ENCODE measurements at regions not wholly inside any gene's neighbourhood (a gene's known extent, or its start where the extent isn't known, plus 50 kb on each side); places are given as distances from the start of the nearest gene placed in this dataset.
A peak's percentile ranks its signal among the peaks of the same experiment; 100 is the strongest.
"Not testable (repeated sequence)": the region's sequence is repeated elsewhere in the genome, so short reads cannot be mapped to it uniquely, and the experiment has no call there.

DNA sequence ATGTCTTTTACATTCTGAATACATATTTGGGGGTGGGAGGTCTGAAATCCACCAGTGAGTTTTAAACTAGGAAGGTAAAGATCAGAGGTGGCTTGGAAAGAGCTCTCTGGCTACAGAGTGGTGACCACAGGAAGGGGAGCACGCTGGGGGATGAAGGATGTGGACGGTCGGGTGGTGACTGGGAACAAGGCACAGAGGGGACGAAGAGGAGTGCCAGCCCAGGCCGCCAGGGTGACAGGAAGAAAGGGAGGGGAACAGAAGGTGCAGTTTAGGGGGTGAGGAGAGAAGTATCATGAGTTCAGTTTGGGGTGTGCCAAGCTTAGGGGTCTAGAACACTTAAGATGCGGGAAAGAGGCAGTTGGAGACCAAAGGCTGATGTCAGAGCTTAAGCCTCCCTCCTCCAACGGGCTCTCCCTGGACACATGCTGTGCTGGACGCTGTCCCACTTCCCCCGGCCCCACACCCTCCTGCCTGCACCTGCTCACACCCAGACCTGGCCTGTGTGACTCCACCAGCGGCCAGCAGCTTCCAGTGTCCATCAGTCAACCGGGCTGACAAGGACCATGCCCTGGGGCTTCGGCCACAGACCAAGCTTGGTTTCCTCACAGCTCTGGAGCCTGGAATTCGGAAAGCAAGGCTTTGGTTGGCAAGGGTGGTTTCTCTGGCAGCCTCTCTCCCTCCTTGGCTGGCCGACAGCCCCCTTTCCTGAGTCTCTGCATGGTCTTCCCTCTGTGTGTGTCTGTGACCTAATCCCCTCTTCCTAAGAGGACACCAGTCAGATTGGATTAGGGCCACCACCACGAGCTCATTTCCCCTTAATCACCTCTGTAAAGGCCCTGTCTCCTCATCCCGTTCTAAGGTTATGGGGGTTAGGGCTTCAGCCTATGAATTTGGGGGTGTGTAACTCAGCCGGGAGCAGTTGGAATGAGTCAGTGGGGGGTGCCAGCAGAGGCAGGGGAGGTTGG is 120.4 kb upstream of the IQSEC1 start:
- no peaks in the 10 kb centered on the region for H3K9me3 ChIP-seq
- DNase-seq = peak; percentile 39

GRCh38 chr3:13192471-13193213 is 119.4 kb upstream of the IQSEC1 start:
- Histone ChIP-seq H3K9me3 (no peaks in the 10 kb centered on the region), H3K27me3 (no peaks in the 10 kb centered on the region), H3K4me3 (no peak overlapping the region), H3K36me3 (no peaks in the 10 kb centered on the region)
- DNase-seq = peak; percentile 26

More for the DNA sequence above, 120.4 kb upstream of the IQSEC1 start:
- no peaks in the 10 kb centered on the region for H3K36me3 ChIP-seq
- no peak overlapping the region for H3K4me3 ChIP-seq
- no peaks in the 10 kb centered on the region for H3K27me3 ChIP-seq

DNA sequence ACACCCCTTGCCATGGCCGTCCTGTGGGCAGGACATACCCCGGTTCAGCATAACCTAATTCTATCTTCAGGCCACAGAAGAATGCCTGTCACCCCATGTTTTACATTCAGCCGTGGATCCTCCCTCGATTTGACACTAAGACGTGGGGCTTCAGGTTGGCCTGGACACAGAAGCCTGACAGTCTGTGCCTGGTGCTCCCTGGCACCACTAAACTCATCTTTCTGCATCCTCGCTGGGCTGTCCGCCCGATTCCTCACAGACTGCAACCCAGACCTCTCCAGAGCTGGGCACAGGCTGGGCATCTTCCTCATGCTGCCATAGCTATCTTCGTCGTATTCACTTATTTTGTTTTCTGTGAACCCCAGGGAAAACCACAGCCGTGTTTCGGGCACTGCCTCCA is 117.8 kb upstream of the IQSEC1 start:
- no peaks in the 10 kb centered on the region for H3K9me3 ChIP-seq
- no peak for DNase-seq
- H3K27me3 ChIP-seq = no peaks in the 10 kb centered on the region
- no peak overlapping the region for H3K4me3 ChIP-seq
- H3K36me3 ChIP-seq = no peaks in the 10 kb centered on the region

DNA sequence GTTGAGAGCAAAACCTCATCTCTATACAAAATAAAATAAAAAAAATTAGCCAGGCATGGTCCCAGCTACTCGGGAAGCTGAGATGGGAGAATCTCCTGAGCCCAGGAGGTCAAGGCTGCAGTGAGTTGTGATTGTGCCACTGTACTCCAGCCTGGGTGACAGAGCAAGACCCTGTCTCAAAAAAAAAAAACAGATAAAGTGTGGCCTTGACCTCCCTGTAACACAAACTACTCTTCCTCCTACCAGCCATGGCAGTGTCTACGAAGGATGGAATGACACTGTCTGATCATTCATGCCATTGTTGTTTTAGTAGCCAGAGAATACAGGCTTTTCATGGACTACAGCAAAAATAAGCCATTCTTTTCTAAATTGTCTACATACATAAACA is 117.1 kb upstream of the IQSEC1 start:
- DNase-seq = no peak
- no peaks in the 10 kb centered on the region for H3K27me3 ChIP-seq
- no peaks in the 10 kb centered on the region for H3K9me3 ChIP-seq
- H3K4me3 ChIP-seq = no peak overlapping the region
- no peaks in the 10 kb centered on the region for H3K36me3 ChIP-seq

- H3K4me3 ChIP-seq = no peak overlapping the region
- no peaks in the 10 kb centered on the region for H3K36me3 ChIP-seq
- DNase-seq = peak; percentile 55
- H3K27me3 ChIP-seq = no peaks in the 10 kb centered on the region
- no peaks in the 10 kb centered on the region for H3K9me3 ChIP-seq
These were observed 116.6 kb upstream of the IQSEC1 start for GRCh38 chr3:13189639-13190377.

DNA sequence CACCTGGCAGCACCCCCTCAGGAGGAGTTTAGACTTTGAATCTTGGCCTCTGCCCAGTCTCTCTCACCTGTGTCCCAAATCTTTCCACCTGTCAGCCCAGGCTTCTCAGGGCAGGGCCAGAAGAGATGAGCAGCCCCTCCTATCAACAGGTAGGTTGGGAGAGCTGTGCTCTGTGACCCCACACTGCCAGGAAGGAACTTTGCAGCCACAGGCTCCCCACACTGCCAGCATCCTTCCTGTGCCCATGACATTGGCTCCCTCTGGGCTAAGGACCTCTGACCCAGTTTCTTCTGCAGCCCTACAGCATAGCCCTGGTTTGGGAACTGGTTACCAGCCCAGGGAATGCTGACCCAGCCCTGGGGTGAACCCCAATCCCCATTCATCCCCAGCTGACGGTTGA is 115.7 kb upstream of the IQSEC1 start:
- no peak for DNase-seq
- Histone ChIP-seq H3K9me3 (no peaks in the 10 kb centered on the region), H3K4me3 (no peak overlapping the region), H3K36me3 (no peaks in the 10 kb centered on the region), H3K27me3 (no peaks in the 10 kb centered on the region)

GRCh38 chr3:13188181-13188779 is 115.1 kb upstream of the IQSEC1 start:
- H3K4me3 ChIP-seq = no peak overlapping the region
- no peaks in the 10 kb centered on the region for H3K27me3 ChIP-seq
- H3K9me3 ChIP-seq = no peaks in the 10 kb centered on the region
- no peak for DNase-seq
- H3K36me3 ChIP-seq = no peaks in the 10 kb centered on the region

DNA sequence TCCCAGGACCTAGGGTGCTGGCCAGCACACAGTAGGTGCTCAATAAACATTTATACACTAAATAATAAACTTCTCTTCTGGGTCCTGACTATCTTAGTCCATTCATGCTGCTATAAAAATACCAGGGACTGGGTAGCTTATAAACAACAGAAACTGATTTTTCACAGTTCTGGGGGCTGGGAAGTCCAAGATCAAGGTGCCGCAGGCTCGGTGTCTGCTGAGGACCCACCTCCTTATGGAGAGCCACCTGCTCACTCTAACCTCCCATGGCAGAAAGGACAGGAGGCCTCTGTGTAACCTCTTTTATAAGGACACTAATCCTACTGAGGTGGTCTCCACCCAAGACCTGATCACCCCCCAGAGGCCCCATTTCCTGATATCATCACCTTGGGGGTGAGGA is 114.4 kb upstream of the IQSEC1 start:
- no peak overlapping the region for H3K4me3 ChIP-seq
- H3K27me3 ChIP-seq = no peaks in the 10 kb centered on the region
- DNase-seq = no peak
- H3K36me3 ChIP-seq = no peaks in the 10 kb centered on the region
- H3K9me3 ChIP-seq = no peaks in the 10 kb centered on the region

GRCh38 chr3:13186435-13186815 is 113.2 kb upstream of the IQSEC1 start:
- Histone ChIP-seq H3K9me3 (no peaks in the 10 kb centered on the region), H3K36me3 (no peaks in the 10 kb centered on the region), H3K27me3 (no peaks in the 10 kb centered on the region), H3K4me3 (no peak overlapping the region)
- no peak for DNase-seq

- no peak overlapping the region for H3K4me3 ChIP-seq
- H3K36me3 ChIP-seq = no peaks in the 10 kb centered on the region
- DNase-seq = peak; percentile 35
- no peaks in the 10 kb centered on the region for H3K27me3 ChIP-seq
- H3K9me3 ChIP-seq = no peaks in the 10 kb centered on the region
These were observed 112.7 kb upstream of the IQSEC1 start for GRCh38 chr3:13185737-13186434.

GRCh38 chr3:13179582-13180210 is 106.5 kb upstream of the IQSEC1 start:
- not testable (repeated sequence) for DNase-seq, H3K9me3 ChIP-seq, H3K4me3 ChIP-seq, H3K27me3 ChIP-seq, H3K36me3 ChIP-seq

DNA sequence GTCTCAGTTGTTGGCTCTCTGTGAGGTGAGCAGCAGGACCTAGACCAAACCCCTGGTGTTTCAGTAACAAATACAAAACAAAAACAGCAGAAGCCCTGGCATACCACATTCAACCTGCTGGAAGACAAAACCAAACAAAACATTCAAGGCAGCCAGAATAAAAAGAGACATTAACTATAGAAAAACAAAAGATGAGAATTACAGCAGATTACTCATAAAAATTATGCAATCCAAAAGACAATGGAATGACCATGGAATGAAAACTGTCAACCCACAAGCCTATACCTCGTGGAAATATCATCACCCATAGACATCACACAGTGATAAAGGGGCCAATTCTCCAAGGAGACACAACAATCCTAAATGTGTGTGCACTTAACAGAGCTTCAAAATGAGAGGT is 106.0 kb upstream of the IQSEC1 start:
- peaks cover 7% of the 10 kb centered on the region; the same call in 1 of the 2 replicates for H3K9me3 ChIP-seq
- no peak overlapping the region for H3K4me3 ChIP-seq
- DNase-seq = no peak
- H3K27me3 ChIP-seq = no peaks in the 10 kb centered on the region
- no peaks in the 10 kb centered on the region for H3K36me3 ChIP-seq

DNA sequence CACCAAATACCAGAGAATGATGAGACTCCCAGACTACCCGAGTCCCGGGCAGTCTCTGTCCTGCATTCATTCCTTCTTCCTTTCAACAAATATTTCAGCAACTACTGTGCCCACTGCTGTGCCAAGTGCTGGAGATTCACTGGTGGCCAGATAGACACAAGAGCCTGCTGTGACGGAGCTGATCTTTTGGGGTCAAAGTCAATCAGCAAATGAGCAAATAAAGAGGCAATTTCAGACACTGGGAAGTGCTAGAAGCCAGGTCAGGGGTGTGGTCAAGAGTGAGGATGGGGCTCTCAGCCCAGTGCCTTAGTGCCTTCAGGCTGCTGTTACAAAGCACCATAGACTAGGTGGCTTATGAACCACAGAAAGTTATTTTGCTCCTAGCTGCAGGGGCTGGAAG is 104.9 kb upstream of the IQSEC1 start:
- Histone ChIP-seq H3K27me3 (no peaks in the 10 kb centered on the region), H3K9me3 (peaks cover 7% of the 10 kb centered on the region; the same call in 1 of the 2 replicates), H3K36me3 (no peaks in the 10 kb centered on the region), H3K4me3 (no peak overlapping the region)
- DNase-seq = no peak

DNA sequence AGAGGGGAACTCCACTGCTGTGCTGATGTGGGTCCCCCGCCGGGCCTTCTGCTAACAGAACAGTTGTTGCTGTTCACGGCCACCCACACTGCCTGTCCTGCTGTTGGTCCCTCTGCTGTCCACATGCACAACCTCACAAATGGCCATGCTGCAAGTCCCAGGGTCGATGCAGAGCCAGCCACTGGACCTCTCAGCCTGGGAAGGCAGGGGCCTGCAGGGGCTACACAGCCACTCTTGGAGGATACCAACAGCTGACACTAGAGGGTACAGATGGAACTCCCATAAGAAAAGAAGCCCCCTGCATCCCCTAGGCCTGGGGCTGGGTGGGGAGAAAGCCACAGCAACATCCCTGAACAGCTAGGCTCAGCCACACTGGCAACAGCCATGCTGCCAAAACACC is 104.4 kb upstream of the IQSEC1 start:
- Histone ChIP-seq H3K4me3 (no peak overlapping the region), H3K27me3 (no peaks in the 10 kb centered on the region), H3K9me3 (peaks cover 7% of the 10 kb centered on the region; the same call in 1 of the 2 replicates), H3K36me3 (no peaks in the 10 kb centered on the region)
- no peak for DNase-seq

- H3K4me3 ChIP-seq = no peak overlapping the region
- no peaks in the 10 kb centered on the region for H3K36me3 ChIP-seq
- no peak for DNase-seq
- peaks cover 7% of the 10 kb centered on the region; the same call in 1 of the 2 replicates for H3K9me3 ChIP-seq
- H3K27me3 ChIP-seq = no peaks in the 10 kb centered on the region
These were observed 104.0 kb upstream of the IQSEC1 start for GRCh38 chr3:13177236-13177635.

GRCh38 chr3:13176445-13176844 is 103.2 kb upstream of the IQSEC1 start:
- DNase-seq = no peak
- H3K4me3 ChIP-seq = no peak overlapping the region
- no peaks in the 10 kb centered on the region for H3K36me3 ChIP-seq
- H3K27me3 ChIP-seq = no peaks in the 10 kb centered on the region
- H3K9me3 ChIP-seq = peaks cover 7% of the 10 kb centered on the region; the same call in 1 of the 2 replicates
